Astrocyte of the hippocampus (primary cell): ENCODE measurements at regions not wholly inside any gene's neighbourhood (a gene's known extent, or its start where the extent isn't known, plus 50 kb on each side); places are given as distances from the start of the nearest gene placed in this dataset.

Experiments
- DNase-seq: peaks from one replicate; pipeline ENCODE4 v3.0.0; 2011; ENCODE audit warnings: low read depth, low spot score

- no peak for DNase-seq
Measured at GRCh38 chr17:77457572-77458201, 316.9 kb downstream of the SEC14L1 start.

- no peak for DNase-seq
Measured at GRCh38 chr17:77458202-77459017, 317.6 kb downstream of the SEC14L1 start.

- no peak for DNase-seq
Measured at GRCh38 chr17:77459018-77459755, 318.4 kb downstream of the SEC14L1 start.

- no peak for DNase-seq
Measured at GRCh38 chr17:77460514-77461046, 319.8 kb downstream of the SEC14L1 start.

GRCh38 chr17:77461277-77462057 lies 320.7 kb downstream of the SEC14L1 start:
- DNase-seq, result no peak

- DNase-seq, result no peak
Measured at GRCh38 chr17:77462090-77462489, 321.3 kb downstream of the SEC14L1 start.

- DNase-seq, result no peak
Measured at GRCh38 chr17:77462553-77463497, 322.1 kb downstream of the SEC14L1 start.

- no peak for DNase-seq
Measured at GRCh38 chr17:77464988-77465357, 324.2 kb downstream of the SEC14L1 start.

- DNase-seq, result peak; percentile 75
Measured at GRCh38 chr17:77465358-77466041, 324.7 kb downstream of the SEC14L1 start.

GRCh38 chr17:77466140-77466539 lies 325.4 kb downstream of the SEC14L1 start:
- peak; percentile 91 for DNase-seq

GRCh38 chr17:77466596-77467223 lies 325.9 kb downstream of the SEC14L1 start:
- no peak for DNase-seq

GRCh38 chr17:77467521-77467920 lies 326.8 kb downstream of the SEC14L1 start:
- DNase-seq, result no peak

GRCh38 chr17:77468897-77469296 lies 328.1 kb downstream of the SEC14L1 start:
- no peak for DNase-seq

- no peak for DNase-seq
Measured at GRCh38 chr17:77470330-77470786, 329.6 kb downstream of the SEC14L1 start.

GRCh38 chr17:77470800-77471733 lies 330.3 kb downstream of the SEC14L1 start:
- DNase-seq, result peak; percentile 66

GRCh38 chr17:77471984-77472461 lies 331.3 kb downstream of the SEC14L1 start:
- DNase-seq, result peak; percentile 95

- peak; percentile 72 for DNase-seq
Measured at GRCh38 chr17:77472468-77473310, 331.9 kb downstream of the SEC14L1 start.
